ENCODE measurements at regions not wholly inside any gene's neighbourhood (a gene's known extent, or its start where the extent isn't known, plus 50 kb on each side); places are given as distances from the start of the nearest gene placed in this dataset.

- DNase-seq = peak; percentile 28
- H3K27ac ChIP-seq = no peak overlapping the region
- no peaks in the 10 kb centered on the region for H3K9me3 ChIP-seq
- intact Hi-C loops (cut with DNase I; ENCODE audit: low total_unique reads) = no loop called here
- peaks cover 8% of the 10 kb centered on the region for H3K4me1 ChIP-seq
- no peaks in the 10 kb centered on the region for H3K36me3 ChIP-seq (ENCODE audit: low read depth, missing control alignments)
- no peaks in the 10 kb centered on the region for H3K27me3 ChIP-seq
- no peak overlapping the region for H3K4me3 ChIP-seq
- no peak for TF ChIP-seq CTCF (IDR thresholded peaks at IDR 0.05)
- no peak for TF ChIP-seq POLR2A (IDR thresholded peaks at IDR 0.05)
- 30 to 31% methylated on average over 4 of the region's 4 CpGs for WGBS, 2 donors
These were observed 479.3 kb downstream of the ARHGEF28 start for GRCh38 chr5:74105126-74105780.

GRCh38 chr5:74103131-74104023, 477.4 kb downstream of the ARHGEF28 start:
- Histone ChIP-seq H3K9me3 (no peaks in the 10 kb centered on the region), H3K36me3 (ENCODE audit: low read depth, missing control alignments) (no peaks in the 10 kb centered on the region), H3K4me3 (no peak overlapping the region), H3K27ac (no peak overlapping the region), H3K27me3 (no peaks in the 10 kb centered on the region), H3K4me1 (peaks cover 8% of the 10 kb centered on the region)
- intact Hi-C loops (cut with DNase I; ENCODE audit: low total_unique reads) = no loop called here
- DNase-seq = no peak
- TF ChIP-seq POLR2A (IDR thresholded peaks at IDR 0.05) = no peak
- TF ChIP-seq CTCF (IDR thresholded peaks at IDR 0.05) = no peak
- 56 to 66% methylated on average over 15 of the region's 15 CpGs for WGBS, 2 donors

- H3K4me1 ChIP-seq = peaks cover 4% of the 10 kb centered on the region
- 95 to 100% methylated on average over 1 of the region's 1 CpG for WGBS, 2 donors
- no peaks in the 10 kb centered on the region for H3K9me3 ChIP-seq
- intact Hi-C loops (cut with DNase I; ENCODE audit: low total_unique reads) = no loop called here
- no peak for DNase-seq
- no peaks in the 10 kb centered on the region for H3K36me3 ChIP-seq (ENCODE audit: low read depth, missing control alignments)
- H3K4me3 ChIP-seq = no peak overlapping the region
- H3K27me3 ChIP-seq = no peaks in the 10 kb centered on the region
- no peak overlapping the region for H3K27ac ChIP-seq
- no peak for TF ChIP-seq CTCF (IDR thresholded peaks at IDR 0.05)
These were observed 474.3 kb downstream of the ARHGEF28 start for GRCh38 chr5:74100268-74100665.

- intact Hi-C loops (cut with DNase I; ENCODE audit: low total_unique reads) = no loop called here
- H3K27ac ChIP-seq = no peak overlapping the region
- WGBS, 2 donors = 92 to 95% methylated on average over 3 of the region's 3 CpGs
- no peak overlapping the region for H3K4me3 ChIP-seq
- no peaks in the 10 kb centered on the region for H3K9me3 ChIP-seq
- H3K36me3 ChIP-seq (ENCODE audit: low read depth, missing control alignments) = no peaks in the 10 kb centered on the region
- DNase-seq = no peak
- no peaks in the 10 kb centered on the region for H3K4me1 ChIP-seq
- TF ChIP-seq CTCF (IDR thresholded peaks at IDR 0.05) (no peak), POLR2A (IDR thresholded peaks at IDR 0.05) (no peak)
- no peaks in the 10 kb centered on the region for H3K27me3 ChIP-seq
These were observed 473.7 kb downstream of the ARHGEF28 start for GRCh38 chr5:74099538-74100267.

All from testis (tissue), 2 donors.